Lung (tissue), 11 donors: ENCODE measurements at regions not wholly inside any gene's neighbourhood (a gene's known extent, or its start where the extent isn't known, plus 50 kb on each side); places are given as distances from the start of the nearest gene placed in this dataset.

Experiments used
- ATAC-seq: fragments of 200-7000 bp; cut with Tn5 transposase; one replicate; pipeline ENCODE4 v1.9.1; 2020; ENCODE audit warnings: moderate number of reproducible peaks; ENCODE audit not compliant: insufficient read depth, low FRiP score
- DNase-seq, 3 donors: peaks; one replicate each; pipeline ENCODE4 v3.0.0-alpha.2; 2013 to 2017
- H3K27ac ChIP-seq, 2 donors: one replicate each; pipeline ENCODE4 v1.5.1; 2013; ENCODE audit warnings: mild to moderate bottlenecking in 2 of 2, moderate library complexity in 2 of 2, control low read depth in 1 of 2, inconsistent platforms in 1 of 2, low read depth in 1 of 2, low read length in 1 of 2
- H3K27me3 ChIP-seq, 3 donors: one replicate each; pipeline ENCODE4 v1.5.1; 2013; ENCODE audit warnings: low read length in 2 of 3; ENCODE audit not compliant: control insufficient read depth in 3 of 3, insufficient read depth in 3 of 3
- H3K36me3 ChIP-seq, 4 donors: one replicate each; pipeline ENCODE4 v1.5.1; 2013; ENCODE audit warnings: low read length in 4 of 4, mild to moderate bottlenecking in 1 of 4, moderate library complexity in 1 of 4; ENCODE audit not compliant: control insufficient read depth in 4 of 4, insufficient read depth in 4 of 4
- H3K4me1 ChIP-seq, 5 donors: one replicate each; pipeline ENCODE4 v1.5.1; 2013; ENCODE audit warnings: low read length in 5 of 5, mild to moderate bottlenecking in 2 of 5, moderate library complexity in 1 of 5; ENCODE audit not compliant: control insufficient read depth in 5 of 5, insufficient read depth in 5 of 5
- H3K4me3 ChIP-seq: one replicate; pipeline ENCODE4 v1.5.1; 2013; ENCODE audit warnings: mild to moderate bottlenecking, control low read depth, moderate library complexity
- H3K9ac ChIP-seq, 2 donors: one replicate each; pipeline ENCODE4 v1.5.1; 2013; ENCODE audit warnings: low read length in 2 of 2, control low read depth in 1 of 2; ENCODE audit not compliant: insufficient read depth in 1 of 2
- H3K9me3 ChIP-seq, 4 donors: one replicate each; pipeline ENCODE4 v1.5.1; 2013; ENCODE audit warnings: low read length in 3 of 4, mild to moderate bottlenecking in 1 of 4, moderate library complexity in 1 of 4; ENCODE audit not compliant: control insufficient read depth in 4 of 4, insufficient read depth in 3 of 4
- CTCF ChIP-seq: IDR thresholded peaks from 2 replicates; pipeline ENCODE4 v1.5.1; 2012; ENCODE audit warnings: mild to moderate bottlenecking; ENCODE audit errors: control extremely low read depth, extremely low read depth
- WGBS, 2 donors: extraction: QIAGEN DNeasy Blood & Tissue Kit; methylation state at CpG; one replicate each; pipeline ENCODE4 v1.1.7; 2013; 5-methylcytosine and 5-hydroxymethylcytosine counted together
- donor health status: control.
- donor health status: control.
- donor health status: Bipolar disorder and iron deficiency.
- donor health status: healthy.
- donor health status: DM: yes; HTN: yes; CAD: no.

GRCh38 chr12:92581604-92582003, 121.2 kb upstream of the PLEKHG7 start:
- TF ChIP-seq CTCF: no peak
- H3K27me3 ChIP-seq: no peaks in the 10 kb centered on the region
- peaks cover 0 to 4% (median 0%) of the 10 kb centered on the region in 5 donors for H3K4me1 ChIP-seq
- H3K4me3 ChIP-seq: no peak overlapping the region
- 63 to 86% methylated on average over 1 of the region's 1 CpG for WGBS, 2 donors
- DNase-seq (peak in 1 of 3 donors; percentile 40), ATAC-seq (no peak)
- H3K9ac ChIP-seq: no peak overlapping the region
- H3K9me3 ChIP-seq: peaks cover 0 to 3% (median under 1%) of the 10 kb centered on the region in 4 donors
- H3K27ac ChIP-seq: no peak overlapping the region
- no peaks in the 10 kb centered on the region for H3K36me3 ChIP-seq

- peak overlapping the region in 1 of 2 donors; percentile 33 for H3K27ac ChIP-seq
- H3K9ac ChIP-seq: no peak overlapping the region
- ATAC-seq (no peak), DNase-seq (no peak)
- WGBS, 2 donors: 85 to 91% methylated on average over 6 of the region's 6 CpGs
- no peaks in the 10 kb centered on the region for H3K27me3 ChIP-seq
- H3K36me3 ChIP-seq: no peaks in the 10 kb centered on the region
- peaks cover 0 to 2% (median 0%) of the 10 kb centered on the region in 4 donors for H3K9me3 ChIP-seq
- H3K4me3 ChIP-seq: no peak overlapping the region
- peaks cover 0 to 7% (median 4%) of the 10 kb centered on the region in 5 donors for H3K4me1 ChIP-seq
- no peak for TF ChIP-seq CTCF
Measured at GRCh38 chr12:92574911-92575570, 127.7 kb upstream of the PLEKHG7 start.

- H3K4me3 ChIP-seq: no peak overlapping the region
- 77 to 83% methylated on average over 8 of the region's 8 CpGs for WGBS, 2 donors
- H3K4me1 ChIP-seq: peaks cover 0 to 10% (median 4%) of the 10 kb centered on the region in 5 donors
- H3K36me3 ChIP-seq: no peaks in the 10 kb centered on the region
- H3K27ac ChIP-seq: no peak overlapping the region
- no peak for TF ChIP-seq CTCF
- DNase-seq (no peak), ATAC-seq (no peak)
- H3K27me3 ChIP-seq: no peaks in the 10 kb centered on the region
- no peak overlapping the region for H3K9ac ChIP-seq
- peaks cover 0 to 2% (median 0%) of the 10 kb centered on the region in 4 donors for H3K9me3 ChIP-seq
Measured at GRCh38 chr12:92574051-92574783, 128.6 kb upstream of the PLEKHG7 start.
